Astrocyte (in vitro differentiated cells and primary cell): ENCODE measurements at regions not wholly inside any gene's neighbourhood (a gene's known extent, or its start where the extent isn't known, plus 50 kb on each side); places are given as distances from the start of the nearest gene placed in this dataset.

Source experiments
- DNase-seq: peaks from one replicate; pipeline ENCODE4 v3.0.0-alpha.2; 2010; ENCODE audit warnings: low read depth
- FAIRE-seq: peaks from 2 replicates; lab custom pipeline; 2011; peaks lifted over from hg19 to GRCh38; lab: Jason Lieb, UNC
- H2AFZ ChIP-seq: 2 replicates; pipeline ENCODE4 v1.6.0; 2012; ENCODE audit warnings: low read depth, low read length, inconsistent platforms
- H3K27ac ChIP-seq: 2 replicates; pipeline ENCODE4 v1.5.1; 2011; ENCODE audit warnings: low read depth, low read length, inconsistent platforms
- H3K27me3 ChIP-seq: 2 replicates; pipeline ENCODE4 v1.6.0; 2011; ENCODE audit warnings: low read length, inconsistent platforms; ENCODE audit not compliant: insufficient read depth
- H3K36me3 ChIP-seq: 2 replicates; pipeline ENCODE4 v1.5.1; 2011; ENCODE audit warnings: low read length, inconsistent platforms; ENCODE audit not compliant: insufficient read depth
- H3K4me1 ChIP-seq: 2 replicates; pipeline ENCODE4 v1.5.1; 2011; ENCODE audit warnings: low read length, inconsistent platforms; ENCODE audit not compliant: insufficient read depth
- H3K4me2 ChIP-seq: 2 replicates; pipeline ENCODE4 v1.6.0; 2012; ENCODE audit warnings: low read length, inconsistent platforms
- H3K4me3 ChIP-seq: 2 replicates; pipeline ENCODE4 v1.5.1; 2011; ENCODE audit warnings: low read depth, mild to moderate bottlenecking, low read length, inconsistent platforms; ENCODE audit not compliant: insufficient read depth
- H3K79me2 ChIP-seq: 2 replicates; pipeline ENCODE4 v1.6.0; 2012; ENCODE audit warnings: mild to moderate bottlenecking, low read length, inconsistent platforms; ENCODE audit not compliant: insufficient read depth
- H3K9ac ChIP-seq: 2 replicates; pipeline ENCODE4 v1.6.0; 2012; ENCODE audit warnings: mild to moderate bottlenecking, low read length, inconsistent platforms
- H3K9me3 ChIP-seq: 2 replicates; pipeline ENCODE4 v1.5.1; 2012; ENCODE audit warnings: low read depth, mild to moderate bottlenecking, low read length, inconsistent platforms; ENCODE audit not compliant: insufficient read depth
- H4K20me1 ChIP-seq: 2 replicates; pipeline ENCODE4 v1.6.0; 2012; ENCODE audit warnings: low read length, inconsistent platforms; ENCODE audit not compliant: insufficient read depth
- H3K27ac Mint-ChIP-seq: one replicate; pipeline ENCODE4 v1.8.0; 2021; ENCODE audit warnings: mild to moderate bottlenecking, mixed read lengths; ENCODE audit not compliant: unreplicated experiment
- H3K27me3 Mint-ChIP-seq: one replicate; pipeline ENCODE4 v1.8.0; 2021; ENCODE audit warnings: low read depth, mixed read lengths; ENCODE audit not compliant: unreplicated experiment
- H3K36me3 Mint-ChIP-seq: one replicate; pipeline ENCODE4 v1.8.0; 2021; ENCODE audit warnings: low read depth, mixed read lengths; ENCODE audit not compliant: unreplicated experiment
- H3K4me1 Mint-ChIP-seq: one replicate; pipeline ENCODE4 v1.8.0; 2021; ENCODE audit warnings: low read depth, mixed read lengths; ENCODE audit not compliant: unreplicated experiment
- H3K4me3 Mint-ChIP-seq: one replicate; pipeline ENCODE4 v1.8.0; 2021; ENCODE audit warnings: mild to moderate bottlenecking, moderate library complexity, mixed read lengths; ENCODE audit not compliant: unreplicated experiment
- H3K9me3 Mint-ChIP-seq: one replicate; pipeline ENCODE4 v1.8.0; 2021; ENCODE audit warnings: mild to moderate bottlenecking, mixed read lengths; ENCODE audit not compliant: unreplicated experiment
- CTCF ChIP-seq: IDR thresholded peaks from 2 replicates; pipeline ENCODE4 v1.5.1; 2011; ENCODE audit warnings: low read depth, mild to moderate bottlenecking, inconsistent platforms, low read length, moderate library complexity; ENCODE audit not compliant: insufficient read depth
- EZH2 ChIP-seq: IDR thresholded peaks from 2 replicates; pipeline ENCODE4 v1.6.1; 2012; ENCODE audit warnings: mild to moderate bottlenecking, low read length, inconsistent platforms; ENCODE audit not compliant: insufficient read depth

GRCh38 chr1:36653850-36654249 is 171.1 kb upstream of the CSF3R start:
- Mint-ChIP-seq H3K4me3 (no peak overlapping the region), H3K27ac (no peak overlapping the region), H3K9me3 (no peaks in the 10 kb centered on the region), H3K4me1 (no peaks in the 10 kb centered on the region), H3K27me3 (peaks cover 54% of the 10 kb centered on the region), H3K36me3 (no peaks in the 10 kb centered on the region)
- H3K27me3 ChIP-seq = peaks cover 4% of the 10 kb centered on the region
- H3K4me1 ChIP-seq = no peaks in the 10 kb centered on the region
- no peak overlapping the region for H3K9ac ChIP-seq
- no peaks in the 10 kb centered on the region for H3K9me3 ChIP-seq
- H3K79me2 ChIP-seq = no peaks in the 10 kb centered on the region
- FAIRE-seq (no peak), DNase-seq (no peak)
- no peaks in the 10 kb centered on the region for H3K36me3 ChIP-seq
- no peak overlapping the region for H3K4me3 ChIP-seq
- H4K20me1 ChIP-seq = no peaks in the 10 kb centered on the region
- TF ChIP-seq CTCF = no peak
- TF ChIP-seq EZH2 = no peak
- no peak overlapping the region for H3K27ac ChIP-seq
- no peak overlapping the region for H2AFZ ChIP-seq
- no peak overlapping the region for H3K4me2 ChIP-seq

- Mint-ChIP-seq H3K9me3 (peaks cover 3% of the 10 kb centered on the region), H3K27ac (no peak overlapping the region), H3K4me1 (no peaks in the 10 kb centered on the region), H3K36me3 (no peaks in the 10 kb centered on the region), H3K27me3 (peaks cover 57% of the 10 kb centered on the region), H3K4me3 (no peak overlapping the region)
- H2AFZ ChIP-seq = no peak overlapping the region
- H3K4me1 ChIP-seq = no peaks in the 10 kb centered on the region
- H3K4me2 ChIP-seq = no peak overlapping the region
- H3K79me2 ChIP-seq = no peaks in the 10 kb centered on the region
- H3K4me3 ChIP-seq = no peak overlapping the region
- no peaks in the 10 kb centered on the region for H3K9me3 ChIP-seq
- TF ChIP-seq CTCF (no peak), EZH2 (no peak)
- H3K27ac ChIP-seq = no peak overlapping the region
- H3K9ac ChIP-seq = no peak overlapping the region
- no peaks in the 10 kb centered on the region for H3K36me3 ChIP-seq
- peaks cover 4% of the 10 kb centered on the region for H3K27me3 ChIP-seq
- DNase-seq = no peak
- FAIRE-seq = no peak
- no peaks in the 10 kb centered on the region for H4K20me1 ChIP-seq
Observed at GRCh38 chr1:36652586-36652985, 169.9 kb upstream of the CSF3R start.

- Histone ChIP-seq H2AFZ (no peak overlapping the region), H3K27me3 (peaks cover 4% of the 10 kb centered on the region), H3K9me3 (no peaks in the 10 kb centered on the region), H3K4me3 (no peak overlapping the region), H4K20me1 (no peaks in the 10 kb centered on the region), H3K4me2 (no peak overlapping the region), H3K79me2 (no peaks in the 10 kb centered on the region), H3K4me1 (no peaks in the 10 kb centered on the region), H3K9ac (no peak overlapping the region), H3K36me3 (no peaks in the 10 kb centered on the region), H3K27ac (no peak overlapping the region)
- no peak overlapping the region for H3K27ac Mint-ChIP-seq
- DNase-seq (no peak), FAIRE-seq (no peak)
- H3K36me3 Mint-ChIP-seq = no peaks in the 10 kb centered on the region
- no peaks in the 10 kb centered on the region for H3K4me1 Mint-ChIP-seq
- no peak for TF ChIP-seq EZH2
- TF ChIP-seq CTCF = no peak
- peaks cover 62% of the 10 kb centered on the region for H3K27me3 Mint-ChIP-seq
- peaks cover 3% of the 10 kb centered on the region for H3K9me3 Mint-ChIP-seq
- no peak overlapping the region for H3K4me3 Mint-ChIP-seq
Observed at GRCh38 chr1:36652011-36652410, 169.3 kb upstream of the CSF3R start.
